Loucy (cell line): ENCODE measurements at regions not wholly inside any gene's neighbourhood (a gene's known extent, or its start where the extent isn't known, plus 50 kb on each side); places are given as distances from the start of the nearest gene placed in this dataset.
A peak's percentile ranks its signal among the peaks of the same experiment; 100 is the strongest.

Experiments used
- H2AFZ ChIP-seq: fragments of 200-600 bp; sonication (generic); 2 replicates; pipeline ENCODE4 v1.6.0; 2016; ENCODE audit warnings: antibody characterized with exemption, mild to moderate bottlenecking, low read length, moderate library complexity
- H3F3A ChIP-seq: fragments of 200-600 bp; 2 replicates; pipeline ENCODE4 v1.6.0; 2016; ENCODE audit warnings: antibody characterized with exemption, low read depth, mild to moderate bottlenecking
- H3K27me3 ChIP-seq: fragments of 200-600 bp; sonication (generic); 2 replicates; pipeline ENCODE4 v1.6.1; 2014; ENCODE audit warnings: low read length, mild to moderate bottlenecking; ENCODE audit not compliant: insufficient read depth, poor library complexity, severe bottlenecking
- H3K36me3 ChIP-seq: fragments of 200-600 bp; sonication (generic); 2 replicates; pipeline ENCODE4 v1.6.1; 2016; ENCODE audit warnings: low read length; ENCODE audit not compliant: insufficient read depth
- H3K4me1 ChIP-seq: fragments of 200-600 bp; sonication (generic); 2 replicates; pipeline ENCODE4 v1.5.1; 2014; ENCODE audit warnings: low read length, mild to moderate bottlenecking; ENCODE audit not compliant: insufficient read depth, poor library complexity, severe bottlenecking
- H3K4me2 ChIP-seq: fragments of 200-600 bp; sonication (generic); 2 replicates; pipeline ENCODE4 v1.6.0; 2014; ENCODE audit warnings: antibody characterized with exemption, low read length, low read depth, mild to moderate bottlenecking; ENCODE audit not compliant: poor library complexity, severe bottlenecking
- H3K4me3 ChIP-seq: fragments of 200-600 bp; sonication (generic); 2 replicates; pipeline ENCODE4 v1.5.1; 2014; ENCODE audit warnings: low read length, mild to moderate bottlenecking, mixed read lengths; ENCODE audit not compliant: poor library complexity, severe bottlenecking
- H3K79me2 ChIP-seq: fragments of 200-600 bp; sonication (generic); 2 replicates; pipeline ENCODE4 v1.6.1; 2014; ENCODE audit warnings: low read length; ENCODE audit not compliant: insufficient read depth
- H3K9ac ChIP-seq: fragments of 200-600 bp; sonication (generic); 2 replicates; pipeline ENCODE4 v1.6.0; 2014; ENCODE audit warnings: mild to moderate bottlenecking, low read depth, low read length, moderate library complexity; ENCODE audit not compliant: poor library complexity, severe bottlenecking
- H3K9me2 ChIP-seq: fragments of 200-600 bp; sonication (generic); replicated peaks from 2 replicates; pipeline ENCODE4 v1.6.1; 2016; ENCODE audit warnings: low read depth, low read length, mixed read lengths
- H3K9me3 ChIP-seq: fragments of 200-600 bp; sonication (generic); 2 replicates; pipeline ENCODE4 v1.6.1; 2014; ENCODE audit warnings: mild to moderate bottlenecking, antibody characterized with exemption, low read length, low read depth; ENCODE audit not compliant: insufficient read depth
- H4K20me1 ChIP-seq: fragments of 200-600 bp; sonication (generic); 2 replicates; pipeline ENCODE4 v1.6.0; 2014; ENCODE audit warnings: antibody characterized with exemption, low read length, mild to moderate bottlenecking; ENCODE audit not compliant: insufficient read depth, poor library complexity, severe bottlenecking
- CTCF ChIP-seq: fragments of 200-600 bp; sonication (generic); conservative IDR thresholded peaks from 2 replicates; pipeline ENCODE4 v1.5.1; 2014; ENCODE audit warnings: mild to moderate bottlenecking, antibody characterized with exemption, low read length
- EZH2phosphoT487 ChIP-seq: fragments of 200-600 bp; IDR thresholded peaks from 2 replicates; pipeline ENCODE4 v1.6.1; 2018; ENCODE audit warnings: antibody characterized with exemption, mild to moderate bottlenecking, moderate library complexity, borderline replicate concordance

- Histone ChIP-seq H3K4me2 (peak overlapping the region; percentile 26), H2AFZ (no peak overlapping the region), H3K79me2 (no peaks in the 10 kb centered on the region), H3K9me3 (peaks cover 8% of the 10 kb centered on the region; the same call in 1 of the 2 replicates), H4K20me1 (no peaks in the 10 kb centered on the region), H3K9me2 (no peaks in the 10 kb centered on the region), H3K27me3 (no peaks in the 10 kb centered on the region), H3K4me1 (peaks cover 30% of the 10 kb centered on the region), H3K9ac (no peak overlapping the region), H3K36me3 (no peaks in the 10 kb centered on the region), H3K4me3 (no peak overlapping the region), H3F3A (no peaks in the 10 kb centered on the region)
- TF ChIP-seq CTCF: no peak
- no peak for TF ChIP-seq EZH2phosphoT487
Observed at GRCh38 chr4:108247387-108248049, 78.8 kb upstream of the LEF1 start.

- Histone ChIP-seq H3K4me1 (peaks cover 33% of the 10 kb centered on the region), H2AFZ (peak overlapping the region; percentile 77), H3F3A (no peaks in the 10 kb centered on the region), H4K20me1 (no peaks in the 10 kb centered on the region), H3K9me2 (no peaks in the 10 kb centered on the region), H3K9me3 (0 out of 2 replicates have a peak, but pooled peaks cover 5% of the 10 kb centered on the region), H3K36me3 (no peaks in the 10 kb centered on the region), H3K4me2 (peak overlapping the region; percentile 8), H3K4me3 (no peak overlapping the region), H3K27me3 (no peaks in the 10 kb centered on the region), H3K9ac (no peak overlapping the region), H3K79me2 (no peaks in the 10 kb centered on the region)
- no peak for TF ChIP-seq CTCF
- no peak for TF ChIP-seq EZH2phosphoT487
Observed at GRCh38 chr4:108244606-108245005, 75.9 kb upstream of the LEF1 start.

GRCh38 chr4:108240366-108240765 is 71.6 kb upstream of the LEF1 start:
- Histone ChIP-seq H3K4me2 (no peak overlapping the region), H3K4me3 (no peak overlapping the region)
- TF ChIP-seq CTCF (no peak), EZH2phosphoT487 (no peak)

More at GRCh38 chr4:108240366-108240765, 71.6 kb upstream of the LEF1 start:
- Histone ChIP-seq H3K27me3 (no peaks in the 10 kb centered on the region), H3F3A (no peaks in the 10 kb centered on the region), H3K36me3 (no peaks in the 10 kb centered on the region), H3K9me2 (no peaks in the 10 kb centered on the region), H4K20me1 (no peaks in the 10 kb centered on the region), H3K9me3 (no peaks in the 10 kb centered on the region), H3K79me2 (no peaks in the 10 kb centered on the region), H3K9ac (no peak overlapping the region), H3K4me1 (peaks cover 16% of the 10 kb centered on the region), H2AFZ (no peak overlapping the region)
